ENCODE measurements at regions not wholly inside any gene's neighbourhood (a gene's known extent, or its start where the extent isn't known, plus 50 kb on each side); places are given as distances from the start of the nearest gene placed in this dataset.

GRCh38 chr21:18026359-18026758, 207.2 kb upstream of the C21orf91 start:
- WGBS, 2 donors: 0% methylated on average over 1 of the region's 1 CpG
- DNase-seq (ENCODE audit: low spot score in 2 of 2): no peak
- no peak overlapping the region for H3K4me3 ChIP-seq (ENCODE audit: low read depth, poor library complexity, severe bottlenecking)
- intact Hi-C loops (cut with DNase I; ENCODE audit: low total_unique reads): no loop called here
- TF ChIP-seq CTCF (IDR thresholded peaks at IDR 0.05) (no peak), POLR2A (IDR thresholded peaks at IDR 0.05) (no peak)

- H3K4me3 ChIP-seq (ENCODE audit: low read depth, poor library complexity, severe bottlenecking): no peak overlapping the region
- DNase-seq (ENCODE audit: low spot score in 2 of 2): no peak
- intact Hi-C loops (cut with DNase I; ENCODE audit: low total_unique reads): no loop called here
- no peak for TF ChIP-seq POLR2A (IDR thresholded peaks at IDR 0.05)
- TF ChIP-seq CTCF (IDR thresholded peaks at IDR 0.05): no peak
- 59 to 78% methylated on average over 2 of the region's 2 CpGs for WGBS, 2 donors
Observed at GRCh38 chr21:18023711-18024110, 204.6 kb upstream of the C21orf91 start.

GRCh38 chr21:18023157-18023556, 204.0 kb upstream of the C21orf91 start:
- DNase-seq (ENCODE audit: low spot score in 2 of 2): no peak
- no peak overlapping the region for H3K4me3 ChIP-seq (ENCODE audit: low read depth, poor library complexity, severe bottlenecking)
- no peak for TF ChIP-seq POLR2A (IDR thresholded peaks at IDR 0.05)
- WGBS, 2 donors: 87 to 92% methylated on average over 4 of the region's 4 CpGs
- intact Hi-C loops (cut with DNase I; ENCODE audit: low total_unique reads): no loop called here

- no peak for DNase-seq (ENCODE audit: low spot score in 2 of 2)
Observed at GRCh38 chr21:18007121-18007520, 188.0 kb upstream of the C21orf91 start.

GRCh38 chr21:18006691-18007090, 187.5 kb upstream of the C21orf91 start:
- TF ChIP-seq POLR2A (IDR thresholded peaks at IDR 0.05): no peak
- no peak for TF ChIP-seq CTCF (IDR thresholded peaks at IDR 0.05)
- H3K4me3 ChIP-seq (ENCODE audit: low read depth, poor library complexity, severe bottlenecking): no peak overlapping the region
- intact Hi-C loops (cut with DNase I; ENCODE audit: low total_unique reads): no loop called here
- 60 to 65% methylated on average over 2 of the region's 2 CpGs for WGBS, 2 donors
- no peak for DNase-seq (ENCODE audit: low spot score in 2 of 2)

More at GRCh38 chr21:18007121-18007520, 188.0 kb upstream of the C21orf91 start:
- 39 to 63% methylated on average over 1 of the region's 1 CpG for WGBS, 2 donors
- no peak overlapping the region for H3K4me3 ChIP-seq (ENCODE audit: low read depth, poor library complexity, severe bottlenecking)
- intact Hi-C loops (cut with DNase I; ENCODE audit: low total_unique reads): no loop called here
- TF ChIP-seq POLR2A (IDR thresholded peaks at IDR 0.05) (no peak), CTCF (IDR thresholded peaks at IDR 0.05) (no peak)

- 78 to 100% methylated on average over 2 of the region's 2 CpGs for WGBS, 2 donors
- DNase-seq (ENCODE audit: low spot score in 2 of 2): no peak
- intact Hi-C loops (cut with DNase I; ENCODE audit: low total_unique reads): no loop called here
Observed at GRCh38 chr21:18002393-18002792, 183.2 kb upstream of the C21orf91 start.

More at GRCh38 chr21:18002393-18002792, 183.2 kb upstream of the C21orf91 start:
- H3K4me3 ChIP-seq (ENCODE audit: low read depth, poor library complexity, severe bottlenecking): no peak overlapping the region
- TF ChIP-seq POLR2A (IDR thresholded peaks at IDR 0.05) (no peak), CTCF (IDR thresholded peaks at IDR 0.05) (no peak)

All from lower leg skin (tissue), 4 donors.